ENCODE measurements at regions not wholly inside any gene's neighbourhood (a gene's known extent, or its start where the extent isn't known, plus 50 kb on each side); places are given as distances from the start of the nearest gene placed in this dataset.

GRCh38 chr2:176650104-176650837, 381.0 kb downstream of the MTX2 start:
- no peak for DNase-seq

DNA sequence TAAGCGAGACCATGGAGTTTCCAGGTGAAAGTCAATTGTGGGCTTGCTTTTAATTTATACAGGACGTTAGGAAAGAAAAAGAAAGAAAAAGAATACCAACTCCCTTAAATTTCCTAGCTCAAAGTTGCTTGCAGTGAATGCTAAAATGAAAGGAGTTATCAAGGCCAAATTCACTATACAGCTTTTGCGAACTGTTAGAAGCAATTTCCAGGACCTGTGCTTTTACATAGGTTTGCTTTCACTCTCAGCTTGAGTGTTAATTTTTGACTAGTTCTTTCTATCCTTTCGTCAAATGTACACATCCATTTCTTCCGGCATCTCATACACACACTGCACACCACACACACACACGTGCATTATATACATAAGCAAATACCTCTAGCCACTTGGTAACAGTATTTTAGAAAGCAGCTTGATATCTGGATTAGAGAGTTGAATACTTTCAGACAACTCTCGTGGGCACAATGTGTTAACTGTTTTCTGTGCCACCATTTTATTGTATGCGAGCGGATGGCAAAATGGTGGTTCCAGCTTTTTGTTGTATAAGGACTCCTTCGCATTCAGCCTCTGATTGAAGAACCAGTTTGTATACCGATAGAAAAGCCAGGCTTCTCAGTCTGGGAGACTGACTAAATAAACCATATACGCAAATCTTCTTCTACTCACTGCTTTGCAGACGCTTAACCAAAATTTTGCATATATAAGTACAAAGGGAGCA, 381.8 kb downstream of the MTX2 start:
- DNase-seq = no peak

DNA sequence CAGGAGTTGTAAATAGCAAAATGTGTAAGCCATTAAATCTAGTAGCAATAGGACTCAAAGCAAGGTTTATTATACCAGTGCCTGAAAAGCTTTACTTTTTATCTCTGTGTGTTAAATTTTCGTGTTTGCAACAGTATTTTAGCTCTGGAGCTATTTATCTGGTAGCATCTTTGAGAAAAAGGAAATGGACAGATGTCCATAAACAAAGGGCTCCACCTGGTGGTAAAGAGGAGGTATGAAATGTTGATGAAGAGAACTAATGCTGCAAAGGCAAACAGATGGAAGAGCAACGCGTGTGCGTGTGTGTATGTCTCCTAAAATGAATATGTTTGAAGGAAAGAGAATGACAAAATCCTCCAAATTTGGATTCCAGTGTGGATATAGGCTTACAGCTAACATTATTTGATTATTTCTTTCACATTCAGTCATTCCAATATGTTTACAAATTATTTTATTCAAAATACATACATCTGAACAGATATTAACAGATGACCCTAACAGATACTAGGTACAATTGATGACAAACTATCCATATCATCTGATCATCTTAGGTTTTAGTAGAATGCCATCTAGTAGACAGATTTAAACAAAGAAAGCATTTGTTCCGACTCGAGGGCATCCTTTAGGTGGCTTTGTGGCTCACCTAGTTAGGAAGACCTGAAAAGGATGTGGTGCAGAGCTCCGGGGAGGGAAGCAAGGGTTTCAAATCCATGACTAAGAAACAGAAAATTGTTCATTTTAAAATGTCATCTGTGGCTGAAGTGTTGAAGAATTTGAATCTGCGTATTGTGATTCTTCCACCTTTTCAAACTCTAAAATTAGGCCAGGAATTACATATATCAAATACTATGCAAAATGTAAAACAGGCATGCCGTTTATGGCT, 383.3 kb downstream of the MTX2 start:
- peak; percentile 62 for DNase-seq

- DNase-seq = no peak
Measured at GRCh38 chr2:176653479-176654443, 384.5 kb downstream of the MTX2 start.

DNA sequence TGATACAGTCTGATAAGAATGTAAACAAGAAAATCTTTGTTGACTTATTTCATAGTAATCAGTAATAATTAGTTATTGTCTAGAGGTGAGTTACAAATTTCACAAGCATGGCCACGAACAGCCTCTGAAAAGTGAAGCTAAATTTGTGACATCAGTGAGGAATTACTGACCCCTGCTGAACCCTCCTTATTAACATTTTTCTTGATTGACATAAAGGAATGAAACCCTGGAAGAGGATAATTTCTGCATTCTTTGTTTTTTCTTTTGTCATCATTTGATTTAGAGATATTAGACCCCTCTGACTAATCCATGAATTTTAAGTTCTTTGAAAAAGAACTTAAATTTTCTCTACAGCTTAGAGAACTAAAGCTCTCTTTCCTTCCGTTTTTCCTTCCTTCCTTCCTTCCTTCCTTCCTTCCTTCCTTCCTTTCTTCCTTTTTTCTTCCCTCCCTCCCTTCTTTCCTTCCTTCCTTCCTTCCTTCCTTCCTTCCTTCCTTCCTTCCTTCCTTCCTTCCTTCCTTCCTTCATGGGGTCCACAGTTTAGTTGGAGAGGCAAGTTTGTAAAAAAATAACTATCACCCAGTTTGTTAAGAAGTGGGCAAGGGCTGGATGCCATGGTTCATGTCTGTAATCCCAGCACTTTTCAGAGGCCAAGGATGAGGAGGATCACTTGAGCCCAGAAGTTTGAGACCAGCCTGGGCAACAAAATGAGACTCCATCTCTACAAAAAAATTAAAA, 387.0 kb downstream of the MTX2 start:
- DNase-seq = no peak

DNA sequence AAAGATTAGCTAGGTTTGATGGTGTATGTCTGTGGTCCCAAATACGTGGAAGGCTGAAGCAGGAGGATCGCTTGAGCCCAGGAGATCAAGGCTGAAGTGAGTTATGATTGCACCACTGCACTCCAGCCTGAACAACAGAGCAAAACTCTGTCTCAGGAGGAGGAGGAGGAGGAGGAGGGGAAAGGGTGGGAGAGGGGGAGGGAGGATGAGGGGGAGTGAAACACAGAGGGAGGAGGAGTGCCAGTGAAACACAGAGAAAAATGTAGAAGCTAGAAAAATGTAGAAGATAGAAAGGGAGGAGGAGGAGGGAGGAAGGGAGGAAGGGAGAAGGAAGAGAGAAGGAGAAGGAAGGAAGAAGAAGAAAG, 387.5 kb downstream of the MTX2 start:
- no peak for DNase-seq

- DNase-seq = no peak
Measured at GRCh38 chr2:176657393-176657792, 388.2 kb downstream of the MTX2 start.

GRCh38 chr2:176658708-176659107, 389.5 kb downstream of the MTX2 start:
- DNase-seq = no peak

- DNase-seq = no peak
Measured at GRCh38 chr2:176662753-176663152, 393.5 kb downstream of the MTX2 start.

- DNase-seq = no peak
Measured at GRCh38 chr2:176664478-176664877, 395.2 kb downstream of the MTX2 start.

DNA sequence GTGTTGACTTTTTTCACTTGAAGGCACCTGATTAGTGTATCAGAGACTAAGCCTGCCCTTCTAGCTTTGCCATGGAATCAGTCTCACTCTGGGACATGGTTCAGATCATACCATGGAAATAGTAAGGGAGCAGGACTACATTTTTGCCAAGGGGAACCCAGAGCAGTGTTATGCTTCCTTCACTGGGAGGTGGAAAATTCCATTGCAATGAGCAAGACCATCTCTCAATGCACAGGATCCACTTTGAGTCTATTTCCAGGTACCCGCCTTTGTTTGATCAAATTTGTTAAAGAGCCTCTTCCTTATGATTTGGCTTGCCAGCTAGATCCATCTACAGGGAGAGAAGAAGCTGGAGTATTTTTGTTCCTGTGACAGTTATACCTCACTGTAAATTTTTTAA, 395.8 kb downstream of the MTX2 start:
- DNase-seq = no peak

DNA sequence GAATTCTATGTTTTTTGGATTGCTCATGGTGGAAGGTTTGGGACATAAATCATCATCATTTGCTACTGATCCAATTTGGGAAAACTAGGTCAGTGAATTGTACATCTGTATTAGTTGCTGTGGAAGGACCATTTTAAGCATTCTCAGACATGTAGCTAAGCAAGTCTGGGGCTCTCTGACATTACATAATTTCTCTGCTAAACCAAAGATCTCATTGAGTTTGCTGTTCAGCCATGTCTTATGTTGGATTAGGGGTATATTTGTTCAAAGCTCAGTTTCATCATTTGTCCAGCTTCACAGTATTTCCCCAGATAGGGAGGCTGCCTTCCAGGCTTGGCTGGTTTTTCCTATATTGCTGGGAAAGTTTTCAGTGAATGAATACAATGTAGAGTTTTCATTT, 399.7 kb downstream of the MTX2 start:
- DNase-seq = peak; percentile 57

- DNase-seq = no peak
Measured at GRCh38 chr2:176669398-176670174, 400.3 kb downstream of the MTX2 start.

DNA sequence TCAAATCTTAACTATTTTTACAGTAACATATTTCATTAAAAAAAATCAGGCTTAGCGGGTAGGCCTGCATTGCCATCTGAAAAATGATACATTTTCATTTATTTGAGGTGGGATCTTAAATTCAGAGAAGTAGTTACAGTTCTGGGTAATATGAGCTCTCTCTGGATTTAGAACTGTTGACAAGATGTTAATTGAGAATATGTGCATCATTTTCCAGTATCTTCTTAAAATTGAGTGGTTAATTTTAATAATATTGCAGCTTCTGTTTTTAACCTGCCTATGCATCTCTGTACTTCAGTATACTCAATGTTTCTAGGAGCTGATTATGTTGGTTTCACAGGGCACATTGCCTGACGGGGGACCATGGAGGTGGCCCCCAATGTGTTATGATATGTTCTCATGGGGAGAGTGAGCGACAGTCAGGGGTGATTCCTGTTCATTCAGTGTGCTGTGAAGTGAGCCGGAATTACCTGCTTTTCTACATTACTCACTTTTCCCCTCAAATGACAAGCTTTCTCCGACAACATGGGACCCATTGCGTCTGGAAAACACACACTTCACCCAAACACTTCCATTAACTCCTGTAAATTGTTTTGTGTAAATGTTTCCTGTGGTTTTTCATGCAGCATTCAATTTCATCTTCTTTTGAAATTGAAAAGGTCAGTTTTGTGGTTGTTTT, 406.2 kb downstream of the MTX2 start:
- no peak for DNase-seq

DNA sequence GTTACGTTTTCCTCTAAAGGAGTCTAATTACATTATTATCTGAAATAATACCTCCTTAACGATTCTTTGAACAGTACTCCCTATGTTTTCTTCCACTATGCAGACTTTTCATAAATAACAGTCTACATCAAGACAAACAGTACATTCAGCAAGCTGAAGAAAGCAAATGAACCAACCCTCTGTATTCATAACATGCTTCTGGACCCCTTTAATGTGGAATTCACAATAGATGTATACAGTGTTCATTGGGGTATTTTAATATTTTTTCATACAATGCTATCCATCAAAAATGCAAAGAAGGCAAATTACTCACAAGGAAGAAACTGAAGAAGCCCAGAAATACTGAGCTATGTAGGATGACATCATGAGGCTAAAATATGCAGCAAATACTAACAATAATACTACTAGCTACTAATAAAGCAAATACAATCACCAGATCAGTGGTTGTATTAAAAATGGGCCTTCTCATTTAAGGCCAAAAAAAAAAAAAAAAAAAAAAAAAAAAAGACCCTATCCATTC, 408.6 kb downstream of the MTX2 start:
- no peak for DNase-seq

DNA sequence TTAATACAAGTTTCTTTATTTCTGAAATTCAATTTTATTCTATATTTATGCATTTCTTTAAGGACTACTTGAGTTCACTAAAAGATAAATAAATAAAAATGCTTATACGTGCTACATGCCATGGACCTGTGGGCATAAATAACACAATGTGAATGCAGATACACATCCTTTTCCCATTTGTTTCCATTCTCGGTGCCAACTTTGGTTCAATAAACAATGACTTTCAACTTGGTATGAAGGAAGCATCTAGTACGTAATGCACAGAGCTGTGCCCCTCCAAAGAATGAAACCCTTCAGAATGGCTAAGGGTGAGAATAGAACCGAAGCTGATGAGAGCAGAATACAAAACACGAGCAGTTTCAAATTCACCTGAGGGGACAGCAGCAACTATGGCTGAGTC, 409.3 kb downstream of the MTX2 start:
- DNase-seq = no peak

DNA sequence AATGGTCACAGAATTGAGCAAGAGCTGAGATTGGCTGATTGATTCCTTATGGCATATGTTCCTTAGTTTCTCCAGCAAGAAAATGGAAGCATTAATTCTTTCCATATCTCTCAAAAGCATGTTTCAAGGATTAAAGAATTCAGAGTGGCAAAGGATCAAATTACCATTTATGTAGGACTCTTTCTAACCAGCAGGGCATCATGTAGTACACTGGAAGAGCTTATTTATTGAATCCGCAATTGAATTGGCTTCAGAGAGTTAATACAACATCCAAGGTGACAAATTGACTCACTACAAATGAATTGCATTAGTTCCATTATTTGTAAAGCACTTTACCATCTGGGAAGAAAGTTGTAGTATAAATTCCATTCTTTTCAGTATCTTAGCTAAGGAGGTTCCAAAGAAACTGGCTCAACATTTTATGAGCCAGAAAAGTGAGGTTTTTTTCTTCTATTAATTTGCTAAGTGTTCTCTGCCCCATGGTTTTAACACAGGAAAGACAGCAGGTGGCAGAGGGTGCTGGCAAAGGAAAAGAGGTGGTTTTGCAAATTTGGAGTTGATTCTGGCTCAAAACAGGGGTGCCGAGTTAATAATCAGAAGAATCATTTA, 409.9 kb downstream of the MTX2 start:
- no peak for DNase-seq

GRCh38 chr2:176680916-176681516, 411.8 kb downstream of the MTX2 start:
- no peak for DNase-seq

- DNase-seq = no peak
Measured at GRCh38 chr2:176681584-176682115, 412.4 kb downstream of the MTX2 start.
